ENCODE measurements at regions not wholly inside any gene's neighbourhood (a gene's known extent, or its start where the extent isn't known, plus 50 kb on each side); places are given as distances from the start of the nearest gene placed in this dataset.

- TF ChIP-seq SKIL (IDR thresholded peaks at IDR 0.05; ENCODE audit: low read depth, poor library complexity, severe bottlenecking): no peak
- TF ChIP-seq SIX5 (IDR thresholded peaks at IDR 0.05; ENCODE audit: low read depth, low read length, severe bottlenecking): no peak
- no peak for TF ChIP-seq SUPT20H (IDR thresholded peaks at IDR 0.05; ENCODE audit: borderline replicate concordance, control insufficient read depth, low read depth, low read length)
- TF ChIP-seq IRF3 (IDR thresholded peaks at IDR 0.05): no peak
- no peak for TF ChIP-seq ETV6 (conservative IDR thresholded peaks at IDR 0.05 in 1 of 2, IDR thresholded peaks at IDR 0.05 in 1 of 2; ENCODE audit: borderline replicate concordance in 1 of 2, low read depth in 1 of 2)
- peak; percentile 85; the same call in 1 of the 2 replicates for TF ChIP-seq NFIC (IDR thresholded peaks at IDR 0.05; ENCODE audit: low read depth, low read length)
- TF ChIP-seq BRCA1 (IDR thresholded peaks at IDR 0.05; ENCODE audit: low read depth, low read length): no peak
- TF ChIP-seq POLR2A (IDR thresholded peaks at IDR 0.05; ENCODE audit: low read depth, low read length): no peak
- no peak for TF ChIP-seq BACH1 (IDR thresholded peaks at IDR 0.05; ENCODE audit: borderline replicate concordance)
- TF ChIP-seq BHLHE40 (IDR thresholded peaks at IDR 0.05; ENCODE audit: borderline replicate concordance in 1 of 2, low read depth in 2 of 2, low read length in 1 of 2): 0 out of 4 replicates have a peak, but pooled peaks of 1 of the 2 experiments have one; percentile 18
- no peak for TF ChIP-seq PRDM15 (CRISPR knock-in tag; IDR thresholded peaks at IDR 0.05)
Measured at GRCh38 chr6:114419175-114419574, 76.4 kb upstream of the HS3ST5 start (continued).
